GM21529 (cell line): ENCODE measurements at regions not wholly inside any gene's neighbourhood (a gene's known extent, or its start where the extent isn't known, plus 50 kb on each side); places are given as distances from the start of the nearest gene placed in this dataset.
"Not testable (repeated sequence)": the region's sequence is repeated elsewhere in the genome, so short reads cannot be mapped to it uniquely, and the experiment has no call there.

Source experiments
- ATAC-seq: cut with Tn5 transposase; IDR thresholded peaks from one replicate; pipeline ENCODE4 v1.9.1; 2021; ENCODE audit not compliant: unreplicated experiment

DNA sequence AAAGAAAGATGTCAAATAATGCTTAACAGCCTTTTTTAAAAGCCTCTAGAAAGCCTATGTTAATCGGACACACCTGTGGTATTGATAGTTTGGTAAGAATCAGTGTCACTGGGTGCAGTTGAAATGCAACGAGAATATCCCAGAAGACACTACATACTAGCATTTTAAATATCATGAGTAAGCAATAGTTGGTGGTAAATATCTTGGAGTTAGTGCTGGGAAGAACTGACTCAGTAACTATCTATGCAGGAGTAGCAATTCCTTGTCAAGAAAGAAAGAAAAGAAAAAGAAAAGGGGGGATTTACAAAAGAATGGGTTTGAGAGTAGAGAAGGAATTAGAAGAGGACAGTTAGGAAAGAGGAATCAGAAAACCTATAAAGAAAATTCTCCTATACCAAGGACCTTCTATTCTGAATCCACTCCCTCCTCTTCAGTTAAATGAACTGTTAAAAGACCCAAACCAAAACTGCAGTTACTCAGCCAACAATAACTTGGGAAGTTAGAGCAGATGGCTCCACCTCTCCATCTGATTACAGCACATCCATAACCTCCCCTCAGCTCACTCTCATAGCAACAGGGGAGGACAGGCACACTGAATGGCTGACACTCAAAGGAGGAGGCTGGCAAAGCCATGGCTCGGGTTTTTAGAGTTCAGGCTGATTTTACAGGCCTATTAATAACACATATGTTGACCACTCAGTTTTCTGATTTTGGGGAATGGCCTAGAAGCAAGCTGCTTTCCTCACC is 207.6 kb upstream of the MDFIC2 start:
- ATAC-seq, result no peak

DNA sequence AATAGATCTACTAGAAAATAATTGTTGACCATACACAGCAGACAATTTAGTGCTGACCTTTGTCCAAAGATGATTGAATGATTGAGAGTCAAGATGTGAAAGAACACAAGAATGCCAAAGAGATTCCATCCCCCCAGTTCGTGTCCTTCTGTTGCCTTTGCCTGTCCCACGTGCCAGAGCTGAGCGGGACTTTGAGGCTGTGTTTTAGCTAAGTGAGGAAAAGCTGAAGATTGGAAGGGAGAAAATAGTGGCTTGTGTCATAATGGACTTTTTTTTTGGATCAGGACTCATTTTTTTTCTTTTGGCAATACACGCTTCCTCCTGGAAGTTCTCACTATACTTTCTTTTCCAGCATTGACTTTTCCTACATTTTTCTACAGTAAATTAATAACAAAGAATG is 206.6 kb upstream of the MDFIC2 start:
- no peak for ATAC-seq

DNA sequence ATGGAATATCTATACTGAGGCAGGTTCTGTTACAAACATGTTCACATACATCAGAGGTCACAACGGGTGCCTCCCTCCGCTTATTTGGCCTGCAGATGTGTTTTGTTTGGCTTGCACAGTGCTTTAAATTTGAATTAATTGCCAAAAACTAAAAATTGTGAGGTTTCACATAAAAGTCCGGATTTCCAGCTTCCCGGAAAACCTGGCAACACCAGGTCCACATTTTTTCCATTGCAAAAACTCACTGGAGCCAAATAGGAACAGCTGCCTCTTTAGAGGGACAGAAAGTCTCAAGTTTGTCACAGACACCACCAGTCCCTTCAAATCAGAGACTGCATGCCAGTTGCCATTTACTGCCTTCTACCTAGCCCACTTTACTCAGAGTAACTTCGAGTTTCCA is 205.9 kb upstream of the MDFIC2 start:
- no peak for ATAC-seq

DNA sequence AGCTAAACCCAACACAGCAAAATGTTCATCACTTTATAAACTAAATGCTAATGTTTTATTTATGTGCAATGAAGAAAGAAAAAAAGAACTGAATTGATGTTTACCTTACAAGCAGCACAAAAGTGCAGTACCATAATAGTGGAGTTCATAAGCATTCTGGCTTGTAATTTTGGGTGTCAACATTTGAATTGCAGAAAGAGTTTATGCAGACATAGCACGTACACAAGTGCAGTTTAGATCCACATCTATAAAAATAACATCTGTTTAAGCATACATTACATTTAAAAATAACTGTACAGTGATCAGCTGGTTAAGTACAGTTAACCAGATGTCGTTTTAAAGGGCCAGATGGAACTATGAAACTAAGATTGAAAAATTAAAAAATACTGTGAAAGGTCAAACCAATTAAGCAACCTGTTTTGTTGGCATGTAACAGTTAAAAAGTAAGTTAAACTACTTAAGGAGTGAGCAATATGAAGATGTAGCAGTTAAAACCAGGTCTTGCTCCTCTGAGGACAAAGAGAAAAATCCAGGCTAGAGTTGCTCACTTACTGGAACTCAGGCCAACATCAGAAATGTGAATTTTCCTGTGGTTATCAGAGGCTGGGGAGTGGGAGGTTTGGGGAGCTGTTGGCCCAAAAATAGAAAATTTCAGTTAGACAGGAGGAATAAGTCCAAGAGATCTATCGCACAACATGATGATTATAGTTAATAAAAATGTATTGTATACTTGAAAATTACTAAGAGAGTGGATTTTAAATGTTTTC is 204.9 kb upstream of the MDFIC2 start:
- ATAC-seq, result no peak

DNA sequence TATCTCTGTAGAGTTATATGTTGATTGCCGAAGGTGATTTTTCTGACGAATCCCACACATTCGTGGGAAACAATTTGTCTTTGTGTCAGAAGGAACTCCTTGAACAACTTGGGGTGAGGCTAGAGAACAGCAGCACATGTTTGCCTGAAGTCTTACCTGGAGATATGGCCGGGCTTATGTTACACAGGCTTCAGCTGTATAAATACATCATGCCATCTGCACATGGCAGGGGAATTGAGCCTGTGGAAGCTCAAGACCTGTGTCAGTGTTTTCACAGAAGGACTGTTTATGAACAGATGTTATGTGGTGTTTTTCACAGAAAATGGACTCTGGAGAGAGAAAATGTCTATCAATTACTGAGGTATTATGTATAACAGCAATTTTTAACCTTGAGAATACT is 203.6 kb upstream of the MDFIC2 start:
- no peak for ATAC-seq

DNA sequence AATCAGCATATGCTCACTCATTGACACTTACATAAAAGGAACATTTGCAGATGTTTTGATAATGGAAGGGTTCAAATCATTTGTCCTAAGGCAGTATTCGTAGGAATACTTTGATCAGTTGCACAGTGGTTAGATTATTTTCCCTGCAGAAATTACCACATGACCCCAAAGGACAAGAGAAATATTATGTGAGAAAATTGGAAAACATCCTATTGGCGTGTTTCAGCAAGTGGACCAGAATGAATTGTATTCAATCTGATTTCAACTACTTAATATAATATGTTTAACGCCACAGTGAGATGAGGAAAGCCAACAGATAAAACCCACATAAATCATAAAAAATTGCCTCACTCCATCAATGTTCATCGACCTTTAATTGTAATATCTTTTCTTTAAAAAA is 195.0 kb upstream of the MDFIC2 start:
- no peak for ATAC-seq

GRCh38 chr3:70506775-70507174 is 194.3 kb upstream of the MDFIC2 start:
- ATAC-seq, result no peak

- no peak for ATAC-seq
These were observed 189.1 kb upstream of the MDFIC2 start for GRCh38 chr3:70501561-70501960.

DNA sequence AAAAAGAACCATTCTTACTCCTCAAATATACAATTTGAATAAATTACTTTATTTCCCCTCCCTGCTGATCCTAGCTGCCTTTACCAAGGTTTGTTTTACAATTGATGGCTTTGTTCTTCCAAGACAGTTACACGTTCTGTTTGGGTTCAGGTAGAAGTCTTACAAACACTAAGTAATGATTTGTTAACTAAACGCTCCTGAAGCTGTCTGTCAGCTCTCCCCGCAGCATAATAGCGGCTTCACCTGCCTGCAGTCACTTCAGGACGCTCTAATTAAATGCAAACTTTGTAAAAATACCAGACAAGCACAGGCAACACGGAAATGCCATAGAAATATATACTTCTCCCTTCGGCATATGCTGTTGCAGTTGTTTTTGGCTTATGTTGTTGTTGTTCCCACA is 176.4 kb upstream of the MDFIC2 start:
- ATAC-seq, result no peak

GRCh38 chr3:70488131-70488530 is 175.7 kb upstream of the MDFIC2 start:
- ATAC-seq, result no peak

DNA sequence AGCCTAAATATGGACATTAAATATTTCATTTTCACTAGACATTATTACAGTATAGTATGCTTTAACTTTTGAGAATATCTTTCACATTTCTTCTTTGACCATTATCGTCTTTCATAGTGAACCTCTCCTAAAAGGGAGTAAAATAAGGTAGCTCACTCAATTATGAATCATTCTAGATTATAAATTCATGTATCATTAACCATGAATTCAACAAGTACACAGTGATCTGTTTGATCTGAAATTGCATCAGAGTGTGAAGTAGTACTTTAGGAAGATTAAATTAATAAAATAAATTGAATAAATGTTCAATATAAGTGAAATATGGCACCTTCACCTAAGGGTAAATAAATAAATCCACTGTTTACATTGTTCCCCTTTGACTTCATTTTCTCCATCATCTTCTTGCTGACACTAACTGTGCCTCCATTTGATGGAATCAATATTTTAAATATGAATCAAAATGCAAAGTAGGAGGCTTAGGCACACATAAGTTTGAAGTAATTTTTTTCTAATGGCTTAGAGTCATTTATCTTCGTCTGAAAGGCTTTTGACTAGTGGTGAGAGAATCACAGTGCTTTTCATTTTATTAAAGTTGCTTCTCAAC is 174.1 kb upstream of the MDFIC2 start:
- ATAC-seq, result no peak

- no peak for ATAC-seq
These were observed 163.7 kb upstream of the MDFIC2 start for GRCh38 chr3:70476174-70476573.

GRCh38 chr3:70471464-70472342 is 159.3 kb upstream of the MDFIC2 start:
- no peak for ATAC-seq

GRCh38 chr3:70466096-70466495 is 153.7 kb upstream of the MDFIC2 start:
- no peak for ATAC-seq

- ATAC-seq, result no peak
These were observed 152.4 kb upstream of the MDFIC2 start for GRCh38 chr3:70464876-70465275.

- ATAC-seq, result no peak
These were observed 152.0 kb upstream of the MDFIC2 start for GRCh38 chr3:70464465-70464864.

DNA sequence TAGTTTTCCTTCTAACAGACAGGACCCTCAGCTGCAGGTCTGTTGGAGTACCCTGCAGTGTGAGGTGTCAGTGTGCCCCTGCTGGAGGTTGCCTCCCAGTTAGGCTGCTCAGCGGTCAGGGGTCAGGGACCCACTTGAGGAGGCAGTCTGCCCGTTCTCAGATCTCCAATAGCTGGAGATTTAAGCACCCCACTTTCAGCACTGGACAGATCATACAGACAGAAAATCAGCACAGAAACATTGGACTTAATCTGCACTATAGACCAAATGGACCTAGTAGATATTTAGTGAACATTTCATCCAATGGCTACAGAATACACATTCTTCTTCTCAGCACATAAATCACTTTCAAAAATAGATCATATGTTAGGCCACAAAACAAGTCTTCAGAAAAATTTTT is 137.8 kb upstream of the MDFIC2 start:
- ATAC-seq, result not testable (repeated sequence)

GRCh38 chr3:70435422-70435821 is 123.0 kb upstream of the MDFIC2 start:
- not testable (repeated sequence) for ATAC-seq

DNA sequence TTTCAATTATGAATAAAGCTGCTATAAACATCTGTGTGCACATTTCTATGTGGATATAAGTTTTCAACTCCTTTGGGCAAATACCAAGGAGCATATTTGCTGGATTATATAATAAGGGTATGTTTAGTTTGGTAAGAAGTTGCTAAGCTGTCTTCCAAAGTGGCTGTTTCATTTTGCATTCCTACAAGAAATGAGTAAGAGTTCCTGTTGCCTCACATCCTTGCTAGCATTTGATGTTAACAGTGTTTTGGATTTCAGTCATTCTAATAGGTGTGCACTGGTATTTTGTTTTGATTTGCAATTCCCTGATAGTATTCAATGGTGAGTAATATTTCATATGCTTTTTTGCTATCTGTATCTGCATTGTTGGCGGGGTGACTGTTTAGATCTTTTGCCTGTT is 120.7 kb upstream of the MDFIC2 start:
- ATAC-seq, result no peak

DNA sequence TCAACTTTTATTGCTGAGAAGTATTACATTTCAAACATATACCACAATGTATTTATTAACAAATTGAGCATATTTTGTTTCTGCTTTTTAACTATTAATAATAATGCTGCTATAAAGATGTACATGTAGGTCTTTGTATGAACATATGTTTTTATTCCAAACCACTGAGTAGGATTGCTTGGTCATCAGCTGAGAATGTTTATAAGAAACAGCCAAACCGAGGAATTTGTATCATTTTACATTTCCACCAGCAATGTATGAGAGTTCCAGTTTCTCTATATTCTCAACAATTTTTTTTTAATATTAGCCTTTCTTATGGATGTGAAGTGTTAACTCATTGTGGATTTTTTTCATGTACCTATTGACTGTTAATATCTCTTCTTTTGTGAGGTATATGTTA is 119.5 kb upstream of the MDFIC2 start:
- ATAC-seq, result no peak

DNA sequence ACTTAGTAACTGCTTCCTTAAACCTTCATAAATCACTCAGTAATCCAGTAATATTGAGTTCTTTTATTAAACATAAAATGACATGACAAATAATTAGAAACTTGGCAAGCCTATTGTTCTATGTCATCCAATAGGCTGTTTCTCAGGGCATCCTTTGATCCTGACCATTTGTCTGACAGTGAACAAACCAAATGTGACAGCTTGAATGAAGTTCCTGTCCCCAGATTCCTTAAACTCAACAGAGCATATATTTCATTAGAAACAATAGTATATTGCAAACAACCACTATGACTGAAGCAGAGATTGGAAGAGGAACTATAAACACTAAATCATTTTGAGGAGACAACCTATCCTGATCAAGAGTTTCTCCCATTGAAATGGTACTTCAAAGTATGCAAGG is 113.6 kb upstream of the MDFIC2 start:
- no peak for ATAC-seq
